Sigmoid colon (tissue), 6 donors: ENCODE measurements at regions not wholly inside any gene's neighbourhood (a gene's known extent, or its start where the extent isn't known, plus 50 kb on each side); places are given as distances from the start of the nearest gene placed in this dataset.

ENCODE experiments used
- DNase-seq: peaks from one replicate; pipeline ENCODE4 v3.0.0-alpha.2; 2019
- H3K27ac ChIP-seq, 4 donors: fragments of 200-600 bp; sonication (generic); one replicate each; pipeline ENCODE4 v1.5.1; 2016 to 2019; ENCODE audit warnings: mild to moderate bottlenecking in 1 of 4
- H3K27me3 ChIP-seq, 3 donors: fragments of 200-600 bp; sonication (generic); one replicate each; pipeline ENCODE4 v1.5.1; 2019; ENCODE audit warnings: mild to moderate bottlenecking in 1 of 3
- H3K36me3 ChIP-seq, 4 donors: fragments of 200-600 bp; sonication (generic); one replicate each; pipeline ENCODE4 v1.5.1; 2016 to 2019
- H3K4me1 ChIP-seq, 4 donors: fragments of 200-600 bp; sonication (generic); one replicate each; pipeline ENCODE4 v1.5.1; 2017 to 2019
- H3K4me3 ChIP-seq, 4 donors: fragments of 200-600 bp; sonication (generic); one replicate each; pipeline ENCODE4 v1.5.1; 2017 to 2019; ENCODE audit warnings: mild to moderate bottlenecking in 2 of 4, moderate library complexity in 1 of 4
- H3K9me3 ChIP-seq, 4 donors: fragments of 200-600 bp in 3 of 4; sonication (generic) in 3 of 4; one replicate each; pipeline versions ENCODE4 v1.5.1 to v1.6.1; 2013 to 2019
- CTCF ChIP-seq, 4 experiments: fragments of 450-650 bp in 3 of 4; fragments of 200-600 bp in 1 of 4; IDR thresholded peaks; one replicate each; pipeline ENCODE4 v1.5.1; 2016 to 2019; ENCODE audit warnings: antibody characterized with exemption in 4 of 4, mild to moderate bottlenecking in 3 of 4, moderate library complexity in 2 of 4
- EP300 ChIP-seq, 4 donors: sonication (generic); formaldehyde crosslinking; IDR thresholded peaks; one replicate each; pipeline ENCODE4 v1.6.1; 2017; ENCODE audit warnings: antibody characterized with exemption in 4 of 4
- POLR2A ChIP-seq, 2 donors: fragments of 450-650 bp; IDR thresholded peaks; one replicate each; pipeline ENCODE4 v1.6.1; 2016; ENCODE audit warnings: antibody characterized with exemption in 2 of 2, mild to moderate bottlenecking in 2 of 2, moderate library complexity in 2 of 2
- POLR2AphosphoS5 ChIP-seq, 4 donors: sonication (generic); formaldehyde crosslinking; IDR thresholded peaks; one replicate each; pipeline ENCODE4 v1.6.1; 2017; ENCODE audit warnings: antibody characterized with exemption in 4 of 4
- WGBS, 2 donors: extraction: QIAGEN DNeasy Blood & Tissue Kit; methylation state at CpG; one replicate each; pipeline ENCODE4 v1.1.7; 2013; 5-methylcytosine and 5-hydroxymethylcytosine counted together
- intact Hi-C: fragments of 100-400 bp; cut with DNase I; formaldehyde crosslinking; loops from one replicate; pipeline ENCODE4 v1.15.1; 2023
- donor health status: healthy with polysubstance abuse.
- donor health status: healthy.

- no peak for DNase-seq
- H3K36me3 ChIP-seq, result no peaks in the 10 kb centered on the region
- intact Hi-C loops, result no loop called here
- H3K27ac ChIP-seq, result no peak overlapping the region
- no peaks in the 10 kb centered on the region for H3K9me3 ChIP-seq
- no peaks in the 10 kb centered on the region for H3K4me1 ChIP-seq
- H3K27me3 ChIP-seq, result peaks cover 0 to 3% (median 0%) of the 10 kb centered on the region in 3 donors
- no peak overlapping the region for H3K4me3 ChIP-seq
- WGBS, 2 donors, result 66 to 82% methylated on average over 5 of the region's 5 CpGs
- TF ChIP-seq POLR2A (IDR thresholded peaks at IDR 0.05), result no peak
- no peak for TF ChIP-seq EP300 (IDR thresholded peaks at IDR 0.05)
- TF ChIP-seq POLR2AphosphoS5 (IDR thresholded peaks at IDR 0.05), result no peak
- no peak for TF ChIP-seq CTCF (IDR thresholded peaks at IDR 0.05)
These were observed 67.0 kb upstream of the FAM9A start for GRCh38 chrX:8868070-8868773.

GRCh38 chrX:8867406-8867805, 66.2 kb upstream of the FAM9A start:
- H3K27me3 ChIP-seq, result no peaks in the 10 kb centered on the region
- intact Hi-C loops, result no loop called here

GRCh38 chrX:8864161-8864560, 63.0 kb upstream of the FAM9A start:
- intact Hi-C loops, result no loop called here
- 33 to 45% methylated on average over 5 of the region's 5 CpGs for WGBS, 2 donors
- no peaks in the 10 kb centered on the region for H3K27me3 ChIP-seq
- TF ChIP-seq POLR2AphosphoS5 (IDR thresholded peaks at IDR 0.05) (no peak), POLR2A (IDR thresholded peaks at IDR 0.05) (no peak), EP300 (IDR thresholded peaks at IDR 0.05) (no peak), CTCF (IDR thresholded peaks at IDR 0.05) (no peak)
- H3K4me3 ChIP-seq, result no peak overlapping the region
- DNase-seq, result no peak
- H3K4me1 ChIP-seq, result no peaks in the 10 kb centered on the region
- H3K9me3 ChIP-seq, result no peaks in the 10 kb centered on the region
- no peaks in the 10 kb centered on the region for H3K36me3 ChIP-seq
- H3K27ac ChIP-seq, result no peak overlapping the region

More at GRCh38 chrX:8867406-8867805, 66.2 kb upstream of the FAM9A start:
- Histone ChIP-seq H3K4me1 (no peaks in the 10 kb centered on the region), H3K9me3 (no peaks in the 10 kb centered on the region), H3K27ac (no peak overlapping the region), H3K4me3 (no peak overlapping the region), H3K36me3 (no peaks in the 10 kb centered on the region)
- TF ChIP-seq EP300 (IDR thresholded peaks at IDR 0.05), result no peak
- TF ChIP-seq CTCF (IDR thresholded peaks at IDR 0.05), result no peak
- no peak for TF ChIP-seq POLR2AphosphoS5 (IDR thresholded peaks at IDR 0.05)
- DNase-seq, result no peak
- WGBS, 2 donors, result 75 to 79% methylated on average over 2 of the region's 2 CpGs

- intact Hi-C loops, result no loop called here
- WGBS, 2 donors, result 80 to 85% methylated on average over 2 of the region's 2 CpGs
These were observed 60.7 kb upstream of the FAM9A start for GRCh38 chrX:8861908-8862307.

More at GRCh38 chrX:8861908-8862307, 60.7 kb upstream of the FAM9A start:
- Histone ChIP-seq H3K9me3 (no peaks in the 10 kb centered on the region), H3K4me1 (no peaks in the 10 kb centered on the region), H3K36me3 (no peaks in the 10 kb centered on the region), H3K4me3 (no peak overlapping the region), H3K27me3 (no peaks in the 10 kb centered on the region), H3K27ac (no peak overlapping the region)
- DNase-seq, result no peak
- no peak for TF ChIP-seq CTCF (IDR thresholded peaks at IDR 0.05)
- TF ChIP-seq POLR2AphosphoS5 (IDR thresholded peaks at IDR 0.05), result no peak
